ENCODE measurements at regions not wholly inside any gene's neighbourhood (a gene's known extent, or its start where the extent isn't known, plus 50 kb on each side); places are given as distances from the start of the nearest gene placed in this dataset.

DNA sequence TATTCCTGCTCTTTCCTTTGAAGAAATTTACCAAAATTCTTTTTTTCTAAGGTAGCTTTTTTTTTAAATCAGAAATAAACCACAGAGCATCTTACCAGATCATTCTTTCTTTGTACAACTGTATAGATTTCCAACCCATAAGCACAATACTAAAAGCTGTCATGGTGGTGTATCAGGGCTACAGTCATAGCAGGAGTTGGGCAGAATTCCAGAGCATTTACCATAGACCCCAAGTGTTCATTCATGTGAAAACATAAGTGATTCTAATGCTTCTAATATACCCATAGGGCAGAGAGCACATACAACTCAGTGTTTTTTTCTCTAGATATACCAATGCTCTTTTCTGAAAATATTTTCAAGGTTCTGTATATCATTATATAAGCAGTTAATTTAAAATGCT, 392.5 kb downstream of the FRK start:
- Histone ChIP-seq H3K36me3 (ENCODE audit: insufficient read depth, low read length) (no peaks in the 10 kb centered on the region), H3K9me3 (ENCODE audit: low read depth, low read length) (no peaks in the 10 kb centered on the region), H3K4me3 (no peak overlapping the region), H3K27ac (no peak overlapping the region), H3K9ac (ENCODE audit: insufficient read length) (no peak overlapping the region)
- TF ChIP-seq EZH2 (IDR thresholded peaks at IDR 0.05): no peak
- no peak for TF ChIP-seq POLR2AphosphoS5 (IDR thresholded peaks at IDR 0.05; ENCODE audit: borderline replicate concordance, low read depth, low read length)
- TF ChIP-seq FOXP2 (optimal IDR thresholded peaks at IDR 0.05; ENCODE audit: control extremely low read depth, extremely low read length, insufficient read depth): no peak
- DNase-seq (ENCODE audit: low read depth, low spot score): no peak

- TF ChIP-seq POLR2AphosphoS5 (IDR thresholded peaks at IDR 0.05; ENCODE audit: borderline replicate concordance, low read depth, low read length) (no peak), EZH2 (IDR thresholded peaks at IDR 0.05) (no peak), FOXP2 (optimal IDR thresholded peaks at IDR 0.05; ENCODE audit: control extremely low read depth, extremely low read length, insufficient read depth) (no peak)
- no peaks in the 10 kb centered on the region for H3K9me3 ChIP-seq (ENCODE audit: low read depth, low read length)
- no peak overlapping the region for H3K27ac ChIP-seq
- DNase-seq (ENCODE audit: low read depth, low spot score): no peak
- H3K36me3 ChIP-seq (ENCODE audit: insufficient read depth, low read length): no peaks in the 10 kb centered on the region
- no peak overlapping the region for H3K9ac ChIP-seq (ENCODE audit: insufficient read length)
- no peak overlapping the region for H3K4me3 ChIP-seq
These were observed 393.1 kb downstream of the FRK start for GRCh38 chr6:115667478-115668026.

- DNase-seq (ENCODE audit: low read depth, low spot score): no peak
- no peaks in the 10 kb centered on the region for H3K9me3 ChIP-seq (ENCODE audit: low read depth, low read length)
- no peak overlapping the region for H3K4me3 ChIP-seq
- H3K27ac ChIP-seq: no peak overlapping the region
- H3K9ac ChIP-seq (ENCODE audit: insufficient read length): no peak overlapping the region
- no peaks in the 10 kb centered on the region for H3K36me3 ChIP-seq (ENCODE audit: insufficient read depth, low read length)
- TF ChIP-seq POLR2AphosphoS5 (IDR thresholded peaks at IDR 0.05; ENCODE audit: borderline replicate concordance, low read depth, low read length): no peak
These were observed 393.7 kb downstream of the FRK start for GRCh38 chr6:115666997-115667396.

DNA sequence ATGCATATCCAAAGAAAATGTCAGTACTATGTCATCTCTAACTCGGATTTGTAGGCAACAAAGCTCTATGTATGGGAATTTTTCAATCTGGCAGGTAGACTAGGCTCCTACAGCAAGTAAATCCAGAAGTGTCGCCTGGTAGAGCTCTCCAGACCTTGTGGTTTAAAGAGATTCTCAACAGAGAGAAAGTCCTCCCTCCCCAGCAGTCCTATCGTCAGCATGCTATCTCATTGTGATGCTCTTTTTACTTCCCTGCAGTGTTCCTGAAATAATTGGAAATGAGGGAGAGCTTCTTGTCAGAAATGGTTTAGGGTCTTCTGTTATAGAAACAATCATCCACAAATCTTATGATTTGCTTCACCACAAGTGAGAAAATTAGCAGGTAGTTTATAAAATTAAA, 395.4 kb downstream of the FRK start:
- Histone ChIP-seq H3K4me3 (no peak overlapping the region), H3K36me3 (ENCODE audit: insufficient read depth, low read length) (no peaks in the 10 kb centered on the region), H3K9ac (ENCODE audit: insufficient read length) (no peak overlapping the region), H3K27ac (no peak overlapping the region), H3K9me3 (ENCODE audit: low read depth, low read length) (no peaks in the 10 kb centered on the region)
- DNase-seq (ENCODE audit: low read depth, low spot score): no peak
- TF ChIP-seq EZH2 (IDR thresholded peaks at IDR 0.05): no peak
- no peak for TF ChIP-seq POLR2AphosphoS5 (IDR thresholded peaks at IDR 0.05; ENCODE audit: borderline replicate concordance, low read depth, low read length)
- TF ChIP-seq FOXP2 (optimal IDR thresholded peaks at IDR 0.05; ENCODE audit: control extremely low read depth, extremely low read length, insufficient read depth): no peak

DNA sequence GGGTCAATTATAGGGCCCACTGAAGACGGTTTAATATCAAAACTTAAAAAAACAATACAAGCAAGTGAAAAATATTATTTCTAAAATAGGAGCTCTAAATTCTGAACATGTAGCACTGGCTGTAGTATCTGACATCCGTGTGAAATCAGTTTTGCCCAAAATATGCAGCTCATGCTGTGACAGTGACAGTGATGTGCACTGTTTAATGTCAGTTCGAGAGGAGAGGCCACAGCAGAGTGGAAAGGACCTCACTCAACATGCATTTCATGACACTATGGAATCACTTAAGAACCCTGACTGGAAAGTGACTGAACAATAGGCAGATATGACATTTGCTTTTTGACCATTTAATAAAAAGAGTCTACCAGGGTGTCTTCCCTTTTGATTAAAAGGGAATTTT, 397.0 kb downstream of the FRK start:
- Histone ChIP-seq H3K9ac (ENCODE audit: insufficient read length) (no peak overlapping the region), H3K27ac (no peak overlapping the region), H3K9me3 (ENCODE audit: low read depth, low read length) (no peaks in the 10 kb centered on the region), H3K4me3 (no peak overlapping the region), H3K36me3 (ENCODE audit: insufficient read depth, low read length) (no peaks in the 10 kb centered on the region)
- TF ChIP-seq FOXP2 (optimal IDR thresholded peaks at IDR 0.05; ENCODE audit: control extremely low read depth, extremely low read length, insufficient read depth): no peak
- no peak for TF ChIP-seq POLR2AphosphoS5 (IDR thresholded peaks at IDR 0.05; ENCODE audit: borderline replicate concordance, low read depth, low read length)
- no peak for TF ChIP-seq EZH2 (IDR thresholded peaks at IDR 0.05)
- no peak for DNase-seq (ENCODE audit: low read depth, low spot score)

DNA sequence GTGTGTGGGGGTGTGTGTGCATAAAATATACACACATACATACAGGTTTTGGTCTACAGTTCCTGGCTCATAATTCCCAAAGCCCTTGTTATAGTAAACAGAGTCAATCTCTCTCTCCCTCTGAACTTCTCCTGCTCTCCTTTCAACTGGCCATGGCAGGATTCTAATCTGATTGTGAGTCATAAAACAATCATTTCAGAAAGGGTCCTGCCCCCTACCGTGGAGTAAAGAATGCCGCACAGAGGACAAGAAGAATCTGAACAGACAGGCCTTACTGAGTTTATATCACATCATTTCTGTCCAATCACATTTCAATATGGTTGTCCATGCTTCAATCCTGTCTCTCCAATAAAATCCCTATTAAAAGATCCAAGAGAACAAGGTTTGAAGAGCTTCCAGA, 416.9 kb downstream of the FRK start:
- Histone ChIP-seq H3K4me3 (no peak overlapping the region), H3K36me3 (ENCODE audit: insufficient read depth, low read length) (no peaks in the 10 kb centered on the region), H3K9me3 (ENCODE audit: low read depth, low read length) (no peaks in the 10 kb centered on the region), H3K27ac (no peak overlapping the region), H3K9ac (ENCODE audit: insufficient read length) (no peak overlapping the region)
- DNase-seq (ENCODE audit: low read depth, low spot score): no peak
- TF ChIP-seq FOXP2 (optimal IDR thresholded peaks at IDR 0.05; ENCODE audit: control extremely low read depth, extremely low read length, insufficient read depth) (no peak), POLR2AphosphoS5 (IDR thresholded peaks at IDR 0.05; ENCODE audit: borderline replicate concordance, low read depth, low read length) (no peak), EZH2 (IDR thresholded peaks at IDR 0.05) (no peak)

GRCh38 chr6:115634887-115635286, 425.8 kb downstream of the FRK start:
- Histone ChIP-seq H3K4me3 (no peak overlapping the region), H3K9me3 (ENCODE audit: low read depth, low read length) (no peaks in the 10 kb centered on the region), H3K9ac (ENCODE audit: insufficient read length) (no peak overlapping the region), H3K36me3 (ENCODE audit: insufficient read depth, low read length) (no peaks in the 10 kb centered on the region), H3K27ac (no peak overlapping the region)
- DNase-seq (ENCODE audit: low read depth, low spot score): no peak
- TF ChIP-seq POLR2AphosphoS5 (IDR thresholded peaks at IDR 0.05; ENCODE audit: borderline replicate concordance, low read depth, low read length) (no peak), FOXP2 (optimal IDR thresholded peaks at IDR 0.05; ENCODE audit: control extremely low read depth, extremely low read length, insufficient read depth) (no peak), EZH2 (IDR thresholded peaks at IDR 0.05) (no peak)

- TF ChIP-seq FOXP2 (optimal IDR thresholded peaks at IDR 0.05; ENCODE audit: control extremely low read depth, extremely low read length, insufficient read depth) (no peak), EZH2 (IDR thresholded peaks at IDR 0.05) (no peak), POLR2AphosphoS5 (IDR thresholded peaks at IDR 0.05; ENCODE audit: borderline replicate concordance, low read depth, low read length) (no peak)
- Histone ChIP-seq H3K9ac (ENCODE audit: insufficient read length) (no peak overlapping the region), H3K36me3 (ENCODE audit: insufficient read depth, low read length) (no peaks in the 10 kb centered on the region), H3K4me3 (no peak overlapping the region), H3K27ac (no peak overlapping the region), H3K9me3 (ENCODE audit: low read depth, low read length) (no peaks in the 10 kb centered on the region)
- no peak for DNase-seq (ENCODE audit: low read depth, low spot score)
These were observed 426.6 kb downstream of the FRK start for GRCh38 chr6:115634131-115634530.

GRCh38 chr6:115631028-115631427, 429.7 kb downstream of the FRK start:
- H3K27ac ChIP-seq: 0 out of 2 replicates have a peak overlapping the region, but pooled peaks have one; percentile 11
- no peaks in the 10 kb centered on the region for H3K36me3 ChIP-seq (ENCODE audit: insufficient read depth, low read length)
- no peaks in the 10 kb centered on the region for H3K9me3 ChIP-seq (ENCODE audit: low read depth, low read length)
- no peak overlapping the region for H3K9ac ChIP-seq (ENCODE audit: insufficient read length)
- peak; percentile 39 for DNase-seq (ENCODE audit: low read depth, low spot score)
- TF ChIP-seq POLR2AphosphoS5 (IDR thresholded peaks at IDR 0.05; ENCODE audit: borderline replicate concordance, low read depth, low read length): no peak
- TF ChIP-seq FOXP2 (optimal IDR thresholded peaks at IDR 0.05; ENCODE audit: control extremely low read depth, extremely low read length, insufficient read depth): no peak
- no peak for TF ChIP-seq EZH2 (IDR thresholded peaks at IDR 0.05)
- H3K4me3 ChIP-seq: no peak overlapping the region

Data from SK-N-MC (cell line).